CD4-positive, alpha-beta T cell treated with Interleukin-12 subunit alpha and Interleukin-12 subunit beta, for 1 hour (primary cell): ENCODE measurements at regions not wholly inside any gene's neighbourhood (a gene's known extent, or its start where the extent isn't known, plus 50 kb on each side); places are given as distances from the start of the nearest gene placed in this dataset.

Experiments used
- DNase-seq: peaks from one replicate; pipeline ENCODE4 v3.0.0-alpha.2; 2020

GRCh38 chr2:145076085-145076484, 556.2 kb upstream of the ZEB2 start:
- DNase-seq: no peak

- DNase-seq: no peak
Observed at GRCh38 chr2:145075454-145076062, 555.6 kb upstream of the ZEB2 start.

- DNase-seq: no peak
Observed at GRCh38 chr2:145070703-145071102, 550.8 kb upstream of the ZEB2 start.

GRCh38 chr2:145068509-145068908, 548.6 kb upstream of the ZEB2 start:
- no peak for DNase-seq

- no peak for DNase-seq
Observed at GRCh38 chr2:145067549-145068030, 547.7 kb upstream of the ZEB2 start.

- DNase-seq: no peak
Observed at GRCh38 chr2:145066856-145067548, 547.1 kb upstream of the ZEB2 start.

- DNase-seq: no peak
Observed at GRCh38 chr2:145066151-145066661, 546.3 kb upstream of the ZEB2 start.

GRCh38 chr2:145065342-145065741, 545.4 kb upstream of the ZEB2 start:
- no peak for DNase-seq

- DNase-seq: no peak
Observed at GRCh38 chr2:145064511-145064910, 544.6 kb upstream of the ZEB2 start.

GRCh38 chr2:145060876-145061275, 541.0 kb upstream of the ZEB2 start:
- no peak for DNase-seq

- no peak for DNase-seq
Observed at GRCh38 chr2:145059914-145060313, 540.0 kb upstream of the ZEB2 start.

- DNase-seq: no peak
Observed at GRCh38 chr2:145059343-145059742, 539.4 kb upstream of the ZEB2 start.

GRCh38 chr2:145058457-145058856, 538.5 kb upstream of the ZEB2 start:
- DNase-seq: no peak

- DNase-seq: no peak
Observed at GRCh38 chr2:145055651-145056050, 535.7 kb upstream of the ZEB2 start.

GRCh38 chr2:145050134-145050533, 530.2 kb upstream of the ZEB2 start:
- DNase-seq: no peak

- DNase-seq: no peak
Observed at GRCh38 chr2:145049475-145049874, 529.6 kb upstream of the ZEB2 start.

GRCh38 chr2:145047554-145047953, 527.6 kb upstream of the ZEB2 start:
- no peak for DNase-seq

GRCh38 chr2:145044491-145044890, 524.6 kb upstream of the ZEB2 start:
- DNase-seq: no peak

- no peak for DNase-seq
Observed at GRCh38 chr2:145043399-145043834, 523.5 kb upstream of the ZEB2 start.

- no peak for DNase-seq
Observed at GRCh38 chr2:145041706-145042105, 521.8 kb upstream of the ZEB2 start.

GRCh38 chr2:145040433-145040832, 520.5 kb upstream of the ZEB2 start:
- no peak for DNase-seq

- DNase-seq: no peak
Observed at GRCh38 chr2:145038041-145038525, 518.2 kb upstream of the ZEB2 start.

GRCh38 chr2:145036421-145037011, 516.6 kb upstream of the ZEB2 start:
- DNase-seq: no peak

GRCh38 chr2:145034511-145034910, 514.6 kb upstream of the ZEB2 start:
- no peak for DNase-seq
